Ishikawa (cell line): ENCODE measurements at regions not wholly inside any gene's neighbourhood (a gene's known extent, or its start where the extent isn't known, plus 50 kb on each side); places are given as distances from the start of the nearest gene placed in this dataset.

Experiments used
- CREB1 ChIP-seq: IDR thresholded peaks from 2 replicates; pipeline ENCODE4 v1.6.1; 2012; ENCODE audit warnings: low read depth
- EP300 ChIP-seq: IDR thresholded peaks from 2 replicates; pipeline ENCODE4 v1.6.1; 2012; ENCODE audit warnings: borderline replicate concordance
- TF ChIP-seq, protein P1 (sequence below): IDR thresholded peaks from 2 replicates; pipeline ENCODE4 v1.6.1; 2012
- TF ChIP-seq, protein P2 (sequence below): IDR thresholded peaks from 2 replicates; pipeline ENCODE4 v1.6.1; 2012; ENCODE audit warnings: low read depth, mild to moderate bottlenecking

DNA sequence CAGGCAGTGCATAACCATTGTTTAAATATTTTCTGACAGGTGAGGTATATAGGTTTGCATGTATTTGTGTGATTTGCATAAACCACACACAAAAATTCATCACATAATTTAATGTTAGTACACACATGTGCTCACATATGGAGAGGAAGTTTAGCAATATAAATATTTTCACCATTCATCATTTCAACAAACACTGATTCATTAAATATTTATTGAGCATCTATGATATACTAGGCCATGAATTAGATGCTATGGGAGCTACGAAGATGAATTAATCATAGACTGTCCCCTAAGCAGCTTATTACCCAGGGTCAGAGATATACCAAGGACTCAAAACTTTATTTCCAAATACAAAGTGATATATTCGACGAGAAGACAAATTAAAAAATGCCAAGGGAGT lies 311.6 kb upstream of the PIK3C3 start:
- TF ChIP-seq, protein P1, sequence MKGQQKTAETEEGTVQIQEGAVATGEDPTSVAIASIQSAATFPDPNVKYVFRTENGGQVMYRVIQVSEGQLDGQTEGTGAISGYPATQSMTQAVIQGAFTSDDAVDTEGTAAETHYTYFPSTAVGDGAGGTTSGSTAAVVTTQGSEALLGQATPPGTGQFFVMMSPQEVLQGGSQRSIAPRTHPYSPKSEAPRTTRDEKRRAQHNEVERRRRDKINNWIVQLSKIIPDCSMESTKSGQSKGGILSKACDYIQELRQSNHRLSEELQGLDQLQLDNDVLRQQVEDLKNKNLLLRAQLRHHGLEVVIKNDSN: no peak
- TF ChIP-seq, protein P2, sequence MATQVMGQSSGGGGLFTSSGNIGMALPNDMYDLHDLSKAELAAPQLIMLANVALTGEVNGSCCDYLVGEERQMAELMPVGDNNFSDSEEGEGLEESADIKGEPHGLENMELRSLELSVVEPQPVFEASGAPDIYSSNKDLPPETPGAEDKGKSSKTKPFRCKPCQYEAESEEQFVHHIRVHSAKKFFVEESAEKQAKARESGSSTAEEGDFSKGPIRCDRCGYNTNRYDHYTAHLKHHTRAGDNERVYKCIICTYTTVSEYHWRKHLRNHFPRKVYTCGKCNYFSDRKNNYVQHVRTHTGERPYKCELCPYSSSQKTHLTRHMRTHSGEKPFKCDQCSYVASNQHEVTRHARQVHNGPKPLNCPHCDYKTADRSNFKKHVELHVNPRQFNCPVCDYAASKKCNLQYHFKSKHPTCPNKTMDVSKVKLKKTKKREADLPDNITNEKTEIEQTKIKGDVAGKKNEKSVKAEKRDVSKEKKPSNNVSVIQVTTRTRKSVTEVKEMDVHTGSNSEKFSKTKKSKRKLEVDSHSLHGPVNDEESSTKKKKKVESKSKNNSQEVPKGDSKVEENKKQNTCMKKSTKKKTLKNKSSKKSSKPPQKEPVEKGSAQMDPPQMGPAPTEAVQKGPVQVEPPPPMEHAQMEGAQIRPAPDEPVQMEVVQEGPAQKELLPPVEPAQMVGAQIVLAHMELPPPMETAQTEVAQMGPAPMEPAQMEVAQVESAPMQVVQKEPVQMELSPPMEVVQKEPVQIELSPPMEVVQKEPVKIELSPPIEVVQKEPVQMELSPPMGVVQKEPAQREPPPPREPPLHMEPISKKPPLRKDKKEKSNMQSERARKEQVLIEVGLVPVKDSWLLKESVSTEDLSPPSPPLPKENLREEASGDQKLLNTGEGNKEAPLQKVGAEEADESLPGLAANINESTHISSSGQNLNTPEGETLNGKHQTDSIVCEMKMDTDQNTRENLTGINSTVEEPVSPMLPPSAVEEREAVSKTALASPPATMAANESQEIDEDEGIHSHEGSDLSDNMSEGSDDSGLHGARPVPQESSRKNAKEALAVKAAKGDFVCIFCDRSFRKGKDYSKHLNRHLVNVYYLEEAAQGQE: no peak
- TF ChIP-seq EP300 (no peak), CREB1 (no peak)
